HepG2 (cell line): ENCODE measurements at regions not wholly inside any gene's neighbourhood (a gene's known extent, or its start where the extent isn't known, plus 50 kb on each side); places are given as distances from the start of the nearest gene placed in this dataset.
A peak's percentile ranks its signal among the peaks of the same experiment; 100 is the strongest.

Experiments used
- ATAC-seq: fragments of 200-7000 bp; cut with Tn5 transposase; 3 replicates; pipeline ENCODE4 v1.9.1; 2020; ENCODE audit warnings: mild to moderate bottlenecking, moderate library complexity
- BruUV-seq: library from RNA; stranded (reverse); fragments of 400-500 nt; replicated peaks from 2 replicates; lab custom pipeline; 2021; lab: Mats Ljungman, UMichigan
- CTCF ChIA-PET: fragments of 300-600 bp; formaldehyde crosslinking; extraction: SDS; loops from one replicate; lab custom pipeline; 2021; ENCODE audit warnings: low total read pairs, inconsistent platforms, low intra/inter-chr PET ratio; lab: Yijun Ruan, JAX
- POLR2A ChIA-PET: fragments of 350-600 bp; sonication (Branson Sonifier 250); formaldehyde crosslinking; loops from one replicate; lab custom pipeline; 2020; ENCODE audit warnings: antibody characterized with exemption, inconsistent platforms; lab: Yijun Ruan, JAX
- DNase-seq: peaks from one replicate; pipeline ENCODE4 v3.0.0-alpha.2; 2015; ENCODE audit warnings: low spot score
- FAIRE-seq: peaks from 3 replicates; lab custom pipeline; 2011; peaks lifted over from hg19 to GRCh38; lab: Jason Lieb, UNC
- H2AFZ ChIP-seq: one replicate; pipeline ENCODE4 v1.6.1; 2011; ENCODE audit warnings: low read length, inconsistent platforms
- H3K27ac ChIP-seq: fragments of 300-600 bp; 3 replicates; pipeline ENCODE4 v1.8.0; 2011; ENCODE audit warnings: mixed run types, mild to moderate bottlenecking, mixed read lengths, low read length, inconsistent platforms; ENCODE audit not compliant: insufficient read depth; ENCODE audit errors: extremely low read length
- H3K27me3 ChIP-seq, 2 experiments: fragments of 200-600 bp in 1 of 2; 2 replicates in 1 of 2; 3 replicates in 1 of 2; pipeline versions ENCODE4 v1.6.0 to v1.8.0; 2011; ENCODE audit warnings: low read length in 2 of 2, mild to moderate bottlenecking in 2 of 2, moderate library complexity in 2 of 2, inconsistent platforms in 1 of 2; ENCODE audit not compliant: insufficient read depth in 2 of 2, control insufficient read depth in 1 of 2
- H3K36me3 ChIP-seq, 2 experiments: fragments of 200-600 bp in 1 of 2; replicated peaks in 1 of 2; 2 replicates in 1 of 2; 3 replicates in 1 of 2; pipeline versions ENCODE4 v1.5.1 to v1.8.0; 2011; ENCODE audit warnings: low read length in 2 of 2, inconsistent platforms in 1 of 2; ENCODE audit not compliant: insufficient read depth in 2 of 2, control insufficient read depth in 1 of 2
- H3K4me1 ChIP-seq: 2 replicates; pipeline ENCODE4 v1.5.1; 2012; ENCODE audit warnings: low read length, inconsistent platforms; ENCODE audit not compliant: insufficient read depth
- H3K4me2 ChIP-seq: 2 replicates; pipeline ENCODE4 v1.6.0; 2011; ENCODE audit warnings: low read depth, low read length, inconsistent platforms
- H3K4me3 ChIP-seq, 3 experiments: fragments of 200-600 bp in 1 of 3; sonication (generic), shearing (Covaris generic) in 1 of 3; replicated peaks in 1 of 3; 2 replicates each; pipeline ENCODE4 v1.5.1; 2011 to 2016; ENCODE audit warnings: low read length in 3 of 3, inconsistent platforms in 2 of 3, low read depth in 2 of 3, mild to moderate bottlenecking in 2 of 3, control low read depth in 1 of 3, mixed read lengths in 1 of 3; ENCODE audit not compliant: insufficient read depth in 1 of 3
- H3K79me2 ChIP-seq: one replicate; pipeline ENCODE4 v1.6.1; 2011; ENCODE audit warnings: low read length, inconsistent platforms; ENCODE audit not compliant: insufficient read depth
- H3K9ac ChIP-seq: 2 replicates; pipeline ENCODE4 v1.6.0; 2011; ENCODE audit warnings: mild to moderate bottlenecking, low read depth, low read length, inconsistent platforms; ENCODE audit not compliant: insufficient read depth
- H3K9me3 ChIP-seq: 2 replicates; pipeline ENCODE4 v1.5.1; 2012; ENCODE audit warnings: mild to moderate bottlenecking, low read length
- H4K20me1 ChIP-seq: 2 replicates; pipeline ENCODE4 v1.6.0; 2011; ENCODE audit warnings: inconsistent platforms, mild to moderate bottlenecking, low read length, moderate library complexity; ENCODE audit not compliant: insufficient read depth
- ATRX ChIP-seq: sonication (generic); formaldehyde crosslinking; IDR thresholded peaks from 2 replicates; pipeline ENCODE4 v1.4.0; 2020; ENCODE audit warnings: missing genetic modification reagents, borderline replicate concordance
- CTCF ChIP-seq: sonication (generic); formaldehyde crosslinking; IDR thresholded peaks from 2 replicates; pipeline ENCODE4 v1.5.0; 2020; ENCODE audit warnings: mild to moderate bottlenecking, missing genetic modification reagents, moderate library complexity
- HNRNPK ChIP-seq: fragments of 200-400 bp; formaldehyde crosslinking; IDR thresholded peaks from 2 replicates; pipeline ENCODE4 v1.6.1; 2018; ENCODE audit warnings: low read length, low read depth, moderate library complexity, mild to moderate bottlenecking; ENCODE audit not compliant: poor library complexity, severe bottlenecking
- KDM2A ChIP-seq: sonication (generic); formaldehyde crosslinking; IDR thresholded peaks from 2 replicates; pipeline ENCODE4 v1.4.0; 2020; ENCODE audit warnings: low read depth, missing genetic modification reagents, borderline replicate concordance
- RAD21 ChIP-seq: fragments of 450-650 bp; formaldehyde crosslinking; IDR thresholded peaks from 2 replicates; pipeline ENCODE4 v1.5.0; 2020; ENCODE audit warnings: mild to moderate bottlenecking
- SMC3 ChIP-seq: IDR thresholded peaks from 2 replicates; pipeline ENCODE4 v1.6.1; 2011; ENCODE audit warnings: low read length, improper control_type of control experiment
- STAG1 ChIP-seq: sonication (generic); formaldehyde crosslinking; IDR thresholded peaks from 2 replicates; pipeline ENCODE4 v1.4.0; 2020; ENCODE audit warnings: missing genetic modification reagents
- ZFAT ChIP-seq: sonication (generic); formaldehyde crosslinking; conservative IDR thresholded peaks from 2 replicates; pipeline ENCODE4 v1.8.1; 2023; ENCODE audit warnings: missing genetic modification reagents, inconsistent platforms
- ZFP36 ChIP-seq: fragments of 150-350 bp; IDR thresholded peaks from 2 replicates; pipeline ENCODE4 v1.6.1; 2018; ENCODE audit warnings: borderline replicate concordance, low read length, low read depth; ENCODE audit not compliant: partially characterized antibody
- ZNF350 ChIP-seq: sonication (generic); formaldehyde crosslinking; IDR thresholded peaks from 2 replicates; pipeline ENCODE4 v1.4.0; 2020; ENCODE audit warnings: mild to moderate bottlenecking, low read depth, missing genetic modification reagents, borderline replicate concordance
- WGBS: methylation state at CpG from one replicate; pipeline ENCODE4 v1.1.6; 2017; ENCODE audit warnings: low lambda C conversion rate; 5-methylcytosine and 5-hydroxymethylcytosine counted together
- in situ Hi-C: cut with HindIII; loops from 2 replicates; pipeline ENCODE4 v1.10.0; 2017; ENCODE audit warnings: low pct_unique_long_range_greater_than_20kb; ENCODE audit not compliant: extremely low pct_ligation_motif_present
- intact Hi-C: fragments of 100-400 bp; cut with micrococcal nuclease; formaldehyde crosslinking; loops from one replicate; pipeline ENCODE4 v1.10.0; 2022; ENCODE audit not compliant: unreplicated experiment

- Histone ChIP-seq H3K27me3 (peaks cover 0 to 1% of the 10 kb centered on the region in 2 experiments; a peak in 1 of 5 replicates), H3K4me1 (no peaks in the 10 kb centered on the region), H2AFZ (no peak overlapping the region), H4K20me1 (no peaks in the 10 kb centered on the region), H3K79me2 (no peaks in the 10 kb centered on the region), H3K36me3 (no peaks in the 10 kb centered on the region), H3K9ac (no peak overlapping the region), H3K4me3 (no peak overlapping the region), H3K4me2 (no peak overlapping the region), H3K27ac (no peak overlapping the region), H3K9me3 (no peaks in the 10 kb centered on the region)
- ChIA-PET POLR2A (no interaction called here), CTCF (interaction anchor here (1.5 to 3.1 kb wide), 4 partner anchors 899 to 948 kb away, joined by 6 to 32 read pairs (median 19); no protein-coding TSS in a partner anchor)
- ATAC-seq: peak; percentile 100
- in situ Hi-C loops (loop anchor here (5.0 kb wide), 1 partner anchor 906 kb away; no protein-coding TSS in a partner anchor), intact Hi-C loops (loop anchor here (1.0 to 2.0 kb wide), 6 partner anchors 409 to 948 kb away; no protein-coding TSS in a partner anchor)
- peak; percentile 89 for FAIRE-seq
- TF ChIP-seq ZNF350 (CRISPR knock-in tag): no peak
- TF ChIP-seq RAD21 (CRISPR knock-in tag): peak; percentile 84
- peak; percentile 99 for TF ChIP-seq STAG1 (CRISPR knock-in tag)
- no peak for TF ChIP-seq ATRX (CRISPR knock-in tag)
- TF ChIP-seq SMC3: peak; percentile 94
- peak; percentile 37 for TF ChIP-seq ZFP36
- peak; percentile 78; the same call in 1 of the 2 replicates for TF ChIP-seq KDM2A (CRISPR knock-in tag)
- TF ChIP-seq HNRNPK: no peak
- peak; percentile 94 for TF ChIP-seq CTCF (CRISPR knock-in tag)
- TF ChIP-seq ZFAT (CRISPR knock-in tag): no peak
- peak; percentile 70 for DNase-seq
- BruUV-seq: no TSS peak
- WGBS: 10% methylated on average over 13 of the region's 13 CpGs
Measured at GRCh38 chr5:87780831-87781760, 368.4 kb upstream of the CCNH start.
